ENCODE measurements at regions not wholly inside any gene's neighbourhood (a gene's known extent, or its start where the extent isn't known, plus 50 kb on each side); places are given as distances from the start of the nearest gene placed in this dataset.
"Not testable (repeated sequence)": the region's sequence is repeated elsewhere in the genome, so short reads cannot be mapped to it uniquely, and the experiment has no call there.

DNA sequence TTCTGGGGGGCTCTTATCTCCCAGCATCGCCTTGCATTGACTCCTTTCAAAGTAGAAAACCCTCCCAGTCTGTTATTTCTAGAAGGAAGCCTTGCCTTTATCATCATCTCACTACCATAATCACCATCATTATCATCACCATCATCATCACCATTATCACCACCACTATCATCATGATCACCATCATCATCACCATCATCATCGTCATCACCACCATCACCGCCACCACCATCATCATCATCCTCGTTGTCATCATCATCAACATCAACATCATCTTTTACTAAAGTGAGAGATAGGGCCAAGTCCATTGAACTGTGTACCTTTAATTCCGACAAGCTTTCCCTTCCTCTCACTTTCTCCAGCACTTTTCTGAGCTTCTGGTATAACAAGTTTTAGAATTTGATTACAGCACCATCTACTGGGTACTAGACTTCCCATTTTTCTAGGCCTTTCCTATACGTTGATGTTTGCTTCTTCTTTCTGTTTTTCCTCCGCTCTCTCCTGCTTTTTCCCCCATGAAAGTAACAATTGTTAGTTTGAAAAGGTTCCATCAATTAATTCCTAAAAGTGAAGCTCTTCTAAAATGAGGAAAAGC is 226.4 kb downstream of the BUB3 start:
- no peak for DNase-seq

DNA sequence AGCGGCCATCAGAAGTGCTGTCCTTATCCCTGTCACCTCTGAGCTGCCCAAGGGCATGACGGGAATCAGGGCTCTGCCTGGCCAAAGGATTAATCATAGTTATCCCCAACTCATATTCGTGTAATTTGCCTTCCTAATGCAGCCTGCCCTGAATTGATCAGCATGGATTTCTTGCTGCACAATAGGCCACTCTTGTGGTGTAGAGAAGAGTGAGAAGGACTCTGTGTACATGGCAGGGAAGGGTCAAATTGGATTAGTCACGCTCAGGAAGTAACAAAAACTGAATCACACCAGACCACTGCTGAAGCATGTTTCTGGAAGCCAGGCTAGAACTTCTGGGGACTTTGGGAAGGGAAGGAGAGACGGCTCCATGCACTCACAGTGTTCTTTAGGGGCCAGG is 227.0 kb downstream of the BUB3 start:
- DNase-seq, result no peak

DNA sequence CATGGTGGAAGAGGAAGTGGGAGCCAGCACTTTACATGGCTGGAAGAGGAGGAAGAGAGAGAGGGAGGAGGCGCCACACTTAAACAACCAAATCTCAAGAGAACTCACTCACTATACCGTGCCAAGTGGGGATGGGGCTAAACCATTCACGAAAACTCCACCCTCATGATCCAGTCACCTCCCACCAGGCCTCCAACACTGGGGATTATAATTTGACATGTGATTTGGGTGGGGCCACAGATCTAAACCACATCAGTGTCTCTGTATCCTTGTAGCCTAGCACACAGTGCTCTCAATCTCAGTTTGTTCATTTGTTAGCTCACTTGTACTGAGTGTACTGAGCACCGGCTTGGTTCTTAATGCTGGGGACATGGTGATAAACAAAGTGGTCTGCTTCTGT is 228.3 kb downstream of the BUB3 start:
- DNase-seq, result no peak

DNA sequence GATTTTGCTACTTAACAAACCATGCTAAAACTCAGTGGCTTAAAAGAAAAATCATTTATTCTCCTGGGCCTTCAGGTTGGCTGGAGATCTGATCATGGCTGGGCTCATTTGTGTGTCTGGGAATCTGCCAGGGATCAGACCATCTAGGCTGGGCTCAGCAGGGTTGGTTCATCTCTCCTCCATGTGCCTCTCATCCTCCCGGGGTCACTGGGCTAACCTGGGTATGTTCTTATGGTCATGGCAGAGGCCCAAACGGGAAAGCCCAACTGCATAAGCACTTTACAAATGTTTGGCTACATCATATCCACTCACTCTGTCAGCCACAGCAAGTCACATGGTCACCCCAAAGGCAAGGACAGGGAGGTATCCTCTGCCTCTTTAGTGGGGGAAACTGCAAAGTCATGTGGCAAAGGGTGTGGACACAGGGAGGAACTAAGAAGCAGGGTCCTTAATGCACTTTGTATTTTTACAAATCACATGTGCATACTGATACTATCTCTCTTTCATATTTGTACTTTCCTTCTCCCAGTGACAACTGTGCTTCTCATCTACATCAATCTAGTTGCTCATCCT is 231.4 kb downstream of the BUB3 start:
- DNase-seq, result no peak

DNA sequence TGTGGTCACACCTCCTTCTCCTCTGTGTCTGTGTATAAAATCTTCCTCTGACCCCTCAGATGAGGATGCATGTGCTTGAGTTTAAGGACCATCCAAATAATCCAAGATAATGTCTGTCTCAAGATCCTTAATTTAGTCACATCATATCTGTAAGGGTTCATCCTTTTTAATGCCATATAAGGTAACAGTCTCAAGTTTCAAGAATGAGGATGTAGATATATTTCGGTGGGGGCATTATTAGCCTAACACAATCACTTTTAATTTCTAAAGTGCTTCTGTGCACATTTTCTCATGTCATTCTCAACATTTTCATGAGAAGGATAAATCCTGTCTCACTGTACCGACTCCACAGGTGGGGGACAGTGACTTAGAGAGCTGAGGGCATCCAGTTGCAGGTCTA is 235.3 kb downstream of the BUB3 start:
- DNase-seq, result no peak

DNA sequence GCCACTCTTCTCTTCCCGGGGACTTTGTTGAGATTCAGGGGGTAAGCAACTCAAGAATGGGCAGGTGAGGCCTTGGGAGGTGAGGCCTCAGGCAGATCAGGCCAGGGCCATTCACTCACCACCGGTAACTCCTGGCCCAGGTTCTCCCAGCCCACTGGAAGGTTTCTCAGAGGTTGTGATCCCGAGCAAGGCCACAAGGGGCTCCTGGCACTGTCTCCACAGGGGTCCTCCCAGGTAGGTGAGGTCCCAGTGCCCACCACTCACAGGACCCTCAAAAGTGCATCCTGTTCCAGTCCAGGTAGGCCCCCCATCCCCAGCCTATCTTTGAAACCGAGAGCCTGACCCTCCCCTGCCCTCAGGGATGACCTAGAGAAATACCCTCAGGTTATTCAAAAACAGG is 236.1 kb downstream of the BUB3 start:
- DNase-seq, result no peak

DNA sequence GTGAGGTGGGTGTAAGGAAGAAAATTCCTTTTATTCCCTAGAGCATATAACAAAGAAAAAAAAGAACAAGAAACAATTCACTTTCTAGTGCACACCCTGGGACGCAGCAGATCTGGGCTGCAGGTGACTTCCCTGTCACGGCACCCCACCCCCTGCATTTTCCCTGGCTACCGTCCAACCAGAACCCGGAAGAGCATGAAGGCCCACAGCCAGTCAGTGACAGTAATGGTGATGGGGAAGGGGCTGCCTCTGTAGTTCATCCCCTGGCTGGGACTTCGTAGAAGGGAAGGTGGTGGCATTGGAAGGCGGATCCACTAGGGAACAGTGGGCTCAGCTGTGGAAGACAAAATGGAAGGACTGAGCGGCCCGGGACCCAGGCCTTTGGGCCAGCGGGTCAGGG is 236.7 kb downstream of the BUB3 start:
- DNase-seq, result no peak

DNA sequence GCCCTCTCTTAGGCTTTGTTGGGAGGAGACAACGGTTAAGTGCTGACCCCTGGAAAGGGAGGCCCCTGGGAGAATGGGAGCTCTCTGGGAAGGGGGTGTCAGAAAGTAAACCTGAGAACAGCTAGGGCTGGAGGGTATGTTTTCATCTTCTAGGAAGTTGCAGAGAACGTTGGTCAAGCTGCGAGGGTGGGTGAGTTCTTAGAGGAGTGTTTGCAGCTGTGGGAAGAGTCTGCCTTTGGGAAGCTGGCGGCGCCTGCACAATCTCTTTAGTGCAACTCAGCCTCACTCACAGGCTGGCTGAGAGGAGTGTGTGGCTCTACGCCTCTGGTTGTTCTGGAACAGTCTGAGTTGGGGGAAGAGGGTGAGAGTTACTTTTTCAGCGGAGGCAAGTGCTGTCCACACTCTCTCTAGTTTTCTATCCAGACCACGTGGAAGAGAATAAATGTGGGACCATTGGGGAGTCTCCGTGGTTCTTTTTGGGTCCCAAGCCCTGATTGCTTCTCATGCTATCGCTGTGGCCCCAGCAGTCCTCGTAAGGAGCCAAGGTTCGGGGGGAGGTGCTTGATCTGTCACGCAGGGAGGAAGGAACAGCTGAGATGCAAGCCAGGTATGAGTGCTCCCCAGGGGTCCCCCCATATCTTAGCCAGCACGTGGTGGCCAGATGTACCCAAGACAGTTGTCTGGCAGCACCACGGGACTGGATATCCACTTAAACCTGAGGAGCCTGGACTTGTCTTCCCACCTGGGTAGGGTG is 237.2 kb downstream of the BUB3 start:
- DNase-seq, result no peak

DNA sequence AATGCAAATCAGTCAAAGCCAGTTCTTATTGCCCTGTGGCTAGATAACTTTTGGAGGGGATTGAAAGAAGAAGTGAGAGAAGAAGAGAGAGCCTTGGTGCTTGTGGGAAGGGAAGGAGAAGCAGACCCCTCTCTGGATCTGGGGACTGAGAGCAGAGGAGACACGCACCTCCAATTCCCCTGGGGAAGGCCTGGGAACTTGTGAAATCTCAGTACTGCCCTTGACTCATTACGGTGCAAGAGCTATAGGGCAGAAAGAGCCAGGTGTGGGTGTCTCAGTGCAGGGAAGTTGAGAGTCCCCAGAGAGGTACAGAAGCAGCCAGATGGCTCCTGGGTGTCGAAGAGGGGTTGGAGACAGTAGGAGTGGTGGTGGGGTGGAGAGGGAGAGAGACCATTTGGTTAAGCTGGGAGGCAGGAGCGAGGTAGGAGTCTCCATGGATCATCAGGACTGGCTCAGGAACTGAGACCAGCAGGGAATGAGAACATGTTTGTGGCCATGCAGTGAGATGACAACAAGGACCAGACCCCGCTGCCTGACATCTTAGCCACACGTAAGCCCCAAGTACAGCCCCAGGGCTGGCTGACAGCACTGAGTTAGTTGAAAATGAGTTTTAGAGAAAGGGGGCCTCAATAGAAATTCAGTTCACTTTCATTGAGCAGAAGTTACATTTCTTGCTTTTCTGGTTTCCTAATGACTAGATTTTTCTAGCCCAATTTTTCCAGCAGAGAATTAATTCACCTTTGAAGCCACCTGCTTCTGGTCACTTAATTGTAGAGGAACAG is 238.2 kb downstream of the BUB3 start:
- DNase-seq, result no peak

DNA sequence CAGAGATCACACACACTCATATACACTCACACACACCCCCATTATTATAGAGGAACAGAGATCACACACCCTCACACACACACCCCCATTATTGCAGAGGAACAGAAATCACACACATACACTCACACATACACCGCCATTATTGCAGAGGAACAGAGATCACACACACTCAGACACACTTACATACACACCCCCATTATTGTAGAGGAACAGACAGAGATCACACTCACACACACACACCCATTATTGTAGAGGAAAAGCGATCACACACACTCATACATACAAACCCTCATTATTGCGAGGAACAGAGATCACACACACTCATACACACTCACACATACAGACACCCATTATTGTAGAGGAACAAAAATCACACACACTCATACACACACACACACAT is 239.0 kb downstream of the BUB3 start:
- DNase-seq, result no peak

DNA sequence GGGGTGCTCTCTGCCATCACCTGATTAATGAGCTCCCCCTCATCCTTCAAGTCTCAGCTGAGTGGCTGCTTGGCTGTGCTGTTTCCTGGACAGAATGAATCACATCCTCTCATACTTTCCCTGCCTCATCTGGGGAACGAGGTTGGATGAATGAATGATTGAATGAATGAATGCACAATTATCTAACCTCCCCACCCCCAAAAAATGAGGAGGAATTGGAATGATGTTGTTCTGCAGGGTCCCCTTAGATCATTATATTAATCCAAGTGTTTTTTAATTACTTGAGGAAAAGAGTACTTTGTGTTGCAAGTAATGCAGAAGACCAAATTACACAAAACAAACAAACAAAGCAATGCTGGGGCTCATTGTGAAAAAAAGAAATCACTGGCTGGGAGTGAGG is 240.2 kb downstream of the BUB3 start:
- no peak for DNase-seq

DNA sequence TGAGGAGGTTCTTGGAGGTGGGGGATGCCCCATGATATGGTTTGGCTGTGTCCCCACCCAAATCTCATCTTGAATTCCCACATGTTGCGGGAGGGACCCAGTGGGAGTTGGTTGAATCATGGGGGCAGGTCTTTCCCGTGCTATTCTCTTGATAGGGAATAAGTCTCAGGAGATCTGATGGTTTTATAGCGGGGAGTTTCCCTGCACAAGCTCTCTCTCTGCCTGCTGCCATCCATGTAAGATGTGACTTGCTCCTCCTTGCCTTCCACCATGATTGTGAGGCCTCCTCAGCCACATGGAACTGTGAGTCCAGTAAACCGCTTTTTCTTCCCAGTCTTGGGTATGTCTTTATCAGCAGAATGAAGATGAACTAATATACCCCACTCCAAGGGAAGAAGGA is 241.0 kb downstream of the BUB3 start:
- not testable (repeated sequence) for DNase-seq

DNA sequence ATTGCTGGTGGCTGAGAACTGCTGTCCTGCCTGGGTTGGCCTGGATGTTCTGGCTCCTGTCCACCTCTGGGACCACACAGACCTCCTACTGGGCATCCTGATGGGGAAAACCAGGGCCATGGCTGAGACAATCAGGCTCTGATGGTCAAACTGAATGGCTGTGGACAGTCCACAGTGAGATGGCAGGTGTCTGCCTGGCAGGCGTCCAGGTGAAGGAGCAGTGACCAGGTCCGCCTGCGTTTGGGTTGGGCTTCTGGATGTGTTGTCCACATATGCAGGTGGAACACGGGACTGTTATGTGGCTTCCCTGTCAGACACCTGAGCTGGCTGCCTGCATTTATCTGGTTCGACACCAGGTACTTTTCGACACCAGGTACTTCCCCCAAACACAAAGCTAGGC is 241.7 kb downstream of the BUB3 start:
- DNase-seq, result no peak

DNA sequence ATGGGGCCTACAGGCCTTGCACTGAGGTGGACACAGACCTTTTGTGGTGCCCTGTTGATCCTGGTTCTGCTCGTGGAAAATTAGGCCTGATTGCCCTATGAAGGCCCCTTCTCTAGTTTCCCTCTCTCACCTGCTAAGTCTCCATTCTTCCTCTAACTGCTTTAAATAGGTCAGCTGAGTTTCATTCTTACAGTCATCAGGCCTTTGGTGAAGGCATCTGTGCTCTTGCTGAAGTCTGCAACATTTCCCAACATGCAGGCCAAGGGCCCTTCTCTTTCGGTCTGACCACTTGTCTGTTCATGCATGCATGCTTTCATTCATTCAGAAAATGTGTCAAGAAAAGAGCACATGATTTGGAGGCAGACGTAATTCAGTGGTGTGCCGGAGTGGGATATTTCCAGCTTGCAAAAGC is 244.0 kb downstream of the BUB3 start:
- no peak for DNase-seq

DNA sequence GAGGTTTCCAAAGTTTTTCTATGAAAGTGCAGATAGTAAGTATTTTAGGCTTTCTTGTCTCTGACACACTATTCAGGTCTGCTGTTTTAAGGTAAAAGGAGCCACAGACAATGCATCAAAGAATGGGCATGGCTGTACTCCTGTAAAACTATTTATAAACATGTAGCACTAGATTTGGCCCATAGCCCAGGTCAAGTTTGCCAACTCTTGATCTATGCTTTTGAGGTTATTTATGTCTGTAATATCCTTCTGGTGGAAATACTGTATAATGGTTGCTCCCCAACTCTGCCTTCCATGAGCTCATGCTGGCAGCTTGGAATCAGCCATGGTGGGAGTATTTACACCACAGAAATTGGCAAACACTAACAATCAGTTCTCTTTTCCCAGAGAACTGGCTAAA is 244.6 kb downstream of the BUB3 start:
- no peak for DNase-seq

DNA sequence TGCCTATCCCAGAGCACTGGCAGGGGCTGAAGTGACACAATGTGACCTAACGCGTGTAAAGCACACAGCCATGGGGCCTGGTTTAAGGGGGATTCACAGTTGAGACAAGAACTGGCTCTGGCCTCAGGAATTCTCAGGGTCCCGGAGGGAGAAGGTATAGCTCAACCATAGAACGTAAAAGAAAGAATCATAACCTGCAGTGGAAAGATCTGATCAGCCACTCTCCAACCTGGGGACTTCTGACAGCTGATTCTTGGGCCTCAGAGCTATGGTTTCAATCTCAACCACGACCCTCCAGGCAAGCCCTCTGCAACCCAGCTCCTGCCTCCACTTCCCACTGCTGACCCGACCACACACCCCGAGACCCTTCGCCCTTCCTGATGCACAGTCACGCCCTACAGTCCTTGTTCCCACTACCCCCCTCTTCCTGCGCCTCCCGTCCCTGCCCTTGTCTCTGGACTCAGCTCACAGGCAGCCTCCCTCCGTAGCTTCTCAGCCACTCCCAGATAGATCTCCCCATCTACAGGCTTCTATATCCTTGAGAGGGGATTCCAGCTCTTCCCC is 245.2 kb downstream of the BUB3 start:
- DNase-seq, result no peak

DNA sequence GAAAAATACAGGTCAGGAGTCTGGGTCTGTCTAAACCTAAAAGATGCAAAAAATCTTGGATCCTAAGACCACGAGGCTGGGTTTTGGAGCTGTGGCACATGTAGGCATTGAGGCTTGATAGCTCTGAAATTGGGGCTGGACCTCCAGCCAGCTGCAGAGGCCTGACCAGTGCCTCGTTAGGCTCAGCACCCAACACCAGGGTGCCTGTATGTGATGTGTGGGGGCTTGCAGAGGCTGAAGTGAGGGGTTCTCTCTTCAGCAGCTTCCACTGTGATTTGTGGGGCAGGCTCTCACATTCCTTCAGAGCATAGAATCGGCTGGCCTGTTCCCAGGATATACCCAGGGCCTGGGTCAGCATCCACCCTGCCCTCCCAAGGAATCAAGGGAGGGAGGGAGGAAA is 247.8 kb downstream of the BUB3 start:
- DNase-seq, result no peak

DNA sequence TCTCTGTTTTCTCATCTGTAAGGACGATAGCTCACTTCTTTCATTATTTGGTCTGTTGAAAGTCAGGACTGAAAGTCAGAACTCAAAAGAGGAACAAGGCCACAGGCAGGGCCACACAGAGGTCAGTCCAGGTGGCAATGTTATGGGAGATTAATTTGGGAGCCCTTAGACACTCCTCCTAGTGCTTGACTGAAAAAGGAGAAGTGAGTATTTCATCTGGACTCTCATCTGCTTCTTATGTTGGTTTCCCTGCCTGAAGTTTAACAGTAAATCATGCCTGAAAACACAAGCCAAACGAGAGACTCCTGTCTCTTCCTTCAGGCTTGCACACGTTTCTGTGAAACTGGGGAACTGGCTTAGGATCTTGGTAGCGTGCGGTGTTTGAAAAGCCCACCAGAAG is 248.5 kb downstream of the BUB3 start:
- no peak for DNase-seq

DNA sequence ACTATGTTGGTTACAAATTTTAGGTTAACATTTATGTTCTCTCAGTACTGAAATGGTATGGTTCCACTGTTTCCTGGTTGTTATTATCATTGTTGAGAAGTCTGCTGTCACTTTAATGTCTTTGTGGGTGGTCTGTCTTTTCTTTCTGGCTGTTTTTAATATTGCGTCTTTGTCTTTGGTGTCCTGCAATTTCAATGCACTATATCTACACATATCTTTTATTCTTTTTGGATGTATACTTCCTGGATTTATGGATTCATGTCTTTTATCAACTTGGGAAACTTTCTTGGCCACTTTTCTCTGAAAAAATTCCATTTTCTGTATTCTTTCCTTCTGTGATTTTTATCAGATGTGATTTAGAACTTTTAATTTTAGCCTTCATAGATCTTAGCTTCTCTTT is 250.2 kb downstream of the BUB3 start:
- no peak for DNase-seq

DNA sequence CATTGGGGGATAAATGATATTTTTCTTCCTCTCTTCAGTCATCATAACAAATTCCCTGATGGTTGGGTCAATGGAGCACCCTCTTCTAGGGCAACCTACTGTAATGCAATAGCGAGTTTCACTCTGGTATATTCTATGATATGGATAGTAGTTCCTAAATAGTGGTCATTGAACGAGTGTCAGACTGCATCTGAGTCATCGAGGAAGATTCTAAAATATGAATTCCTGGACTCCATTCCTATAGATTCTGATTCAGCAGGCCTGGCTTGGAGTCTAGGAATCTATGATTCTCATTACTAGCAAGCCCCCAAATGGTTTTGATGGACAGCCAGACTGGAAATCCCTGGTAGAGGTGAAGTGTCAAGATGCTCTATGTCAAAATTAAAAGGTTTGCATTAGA is 254.5 kb downstream of the BUB3 start:
- no peak for DNase-seq

DNA sequence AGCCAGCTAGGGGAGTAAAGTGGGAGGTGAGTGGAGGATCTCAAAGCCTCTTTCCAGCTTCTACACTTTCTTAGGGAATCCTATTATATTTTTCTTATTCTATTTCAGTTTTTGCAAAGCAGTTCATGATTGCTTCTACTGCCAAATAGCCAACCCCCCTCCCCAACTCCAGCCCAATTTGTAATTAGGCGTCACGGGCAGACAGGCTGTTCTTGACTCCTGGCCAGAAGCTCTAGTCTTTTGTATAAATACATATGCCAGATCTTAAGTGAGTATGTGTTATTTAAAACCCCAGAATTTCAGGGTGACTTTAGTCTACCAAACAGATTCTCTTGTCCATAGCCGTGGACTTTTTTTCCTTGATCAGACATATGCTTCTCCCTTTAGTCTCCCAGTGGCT is 255.2 kb downstream of the BUB3 start:
- no peak for DNase-seq

DNA sequence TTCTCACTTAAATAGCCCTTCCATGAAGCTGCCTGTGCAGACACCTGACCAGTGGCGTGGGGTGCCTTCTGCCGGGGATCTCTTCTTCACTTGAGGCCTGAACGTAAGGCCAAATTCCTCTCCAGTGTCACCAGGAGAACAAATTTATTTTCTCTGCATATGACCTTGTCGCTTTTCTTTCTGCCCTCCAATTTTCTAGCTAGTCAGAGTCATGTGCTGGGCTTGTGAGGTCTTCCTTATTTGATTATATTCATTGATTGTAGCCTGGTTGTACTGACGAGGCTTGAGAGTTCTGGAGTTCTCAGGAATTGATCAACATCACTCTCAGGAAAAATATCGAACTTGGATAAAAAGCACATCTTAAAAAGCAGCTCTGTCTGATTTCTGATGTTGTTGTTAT is 255.7 kb downstream of the BUB3 start:
- no peak for DNase-seq

DNA sequence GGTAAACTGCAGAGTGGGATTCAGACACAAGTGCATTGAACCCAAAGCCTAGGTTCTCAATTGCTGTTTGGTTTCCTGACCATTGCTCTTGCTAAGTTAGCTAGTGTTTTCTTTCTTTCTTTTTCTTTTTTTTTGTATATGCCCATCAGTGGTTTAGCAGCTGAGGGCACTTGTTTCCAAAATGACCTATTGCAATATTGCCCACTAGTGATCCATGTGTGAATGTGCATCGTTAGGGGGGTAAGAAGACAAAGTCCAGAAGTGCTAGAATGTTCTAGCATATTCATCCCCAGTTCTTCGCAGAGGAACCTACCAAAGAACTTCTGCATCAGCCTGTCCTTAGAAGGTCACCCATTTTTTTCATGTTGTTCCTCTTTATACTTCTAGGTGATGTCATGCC is 252.8 kb upstream of the GPR26 start:
- no peak for DNase-seq

DNA sequence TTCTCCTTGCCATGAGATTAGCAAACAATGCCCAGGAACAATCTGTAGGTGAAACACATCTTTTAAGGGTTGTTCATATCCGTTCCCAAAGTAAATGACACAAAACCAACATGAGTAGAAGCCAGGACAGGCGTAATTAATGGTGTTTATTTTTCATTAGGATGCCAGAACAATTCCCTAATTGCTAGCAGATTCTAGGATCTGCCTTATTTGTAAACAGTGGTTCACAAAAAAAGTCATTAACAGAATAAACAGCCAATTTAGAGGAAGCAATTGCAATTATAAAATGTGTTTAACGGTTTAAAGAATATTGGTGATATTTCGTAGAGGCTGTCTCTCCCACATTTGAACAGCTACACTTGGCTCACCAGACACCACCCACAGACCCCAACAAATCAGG is 250.6 kb upstream of the GPR26 start:
- no peak for DNase-seq

Data from NCI-H187 (cell line).